ENCODE measurements at regions not wholly inside any gene's neighbourhood (a gene's known extent, or its start where the extent isn't known, plus 50 kb on each side); places are given as distances from the start of the nearest gene placed in this dataset.

GRCh38 chr10:117819304-117819703, 227.4 kb downstream of the RAB11FIP2 start:
- DNase-seq, result no peak
- CTCF ChIA-PET, result no interaction called here

DNA sequence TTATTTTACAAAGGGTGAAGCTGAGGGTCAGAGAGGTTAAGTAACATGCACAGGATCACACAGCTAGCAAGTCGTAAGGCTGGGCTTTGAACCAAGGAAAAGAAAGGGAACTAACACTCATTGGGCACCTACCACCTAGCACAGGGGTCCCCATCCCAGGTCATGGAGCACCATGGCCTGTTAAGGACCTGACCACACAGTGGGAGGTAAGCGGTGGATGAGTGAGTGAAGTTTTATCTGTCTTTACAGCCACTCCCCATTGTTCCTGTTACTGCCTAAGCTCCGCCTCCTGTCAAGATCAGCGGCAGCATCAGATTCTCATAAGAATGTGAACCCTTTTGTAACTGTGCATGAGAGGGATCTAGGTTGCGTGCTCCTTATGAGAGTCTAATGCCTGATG, 222.8 kb downstream of the RAB11FIP2 start:
- H3K4me1 ChIP-seq, result no peaks in the 10 kb centered on the region
- POLR2A ChIA-PET, result no interaction called here
- H3K36me3 ChIP-seq (ENCODE audit: control insufficient read depth, insufficient read depth, low read length), result no peaks in the 10 kb centered on the region
- no peak overlapping the region for H3K27ac Mint-ChIP-seq (ENCODE audit: unreplicated experiment)
- no peak overlapping the region for H3K4me3 Mint-ChIP-seq (ENCODE audit: unreplicated experiment)
- intact Hi-C loops (cut with micrococcal nuclease; ENCODE audit: unreplicated experiment), result no loop called here
- no peak for DNase-seq
- no peaks in the 10 kb centered on the region; the same call in 1 of the 2 replicates for H3K27me3 ChIP-seq (replicated peaks; ENCODE audit: control insufficient read depth, insufficient read depth, low read length)
- TF ChIP-seq CTCF (IDR thresholded peaks at IDR 0.05; ENCODE audit: insufficient read depth in 1 of 2, low read depth in 1 of 2, low read length in 1 of 2, severe bottlenecking in 1 of 2, unreplicated experiment in 1 of 2), result no peak
- H3K4me1 Mint-ChIP-seq (ENCODE audit: low read depth, unreplicated experiment), result no peaks in the 10 kb centered on the region
- H3K4me3 ChIP-seq (ENCODE audit: low read depth, low read length), result no peak overlapping the region
- H3K9me3 ChIP-seq, result no peaks in the 10 kb centered on the region
- peaks cover 8% of the 10 kb centered on the region for H3K27me3 Mint-ChIP-seq (ENCODE audit: insufficient read depth, unreplicated experiment)
- no peaks in the 10 kb centered on the region for H3K36me3 Mint-ChIP-seq (ENCODE audit: insufficient read depth, unreplicated experiment)
- CTCF ChIA-PET, result no interaction called here
- no peaks in the 10 kb centered on the region for H3K9me3 Mint-ChIP-seq (ENCODE audit: unreplicated experiment)
- BruUV-seq (replicated peaks), result no TSS peak

More at GRCh38 chr10:117819304-117819703, 227.4 kb downstream of the RAB11FIP2 start:
- TF ChIP-seq CTCF (IDR thresholded peaks at IDR 0.05; ENCODE audit: insufficient read depth in 1 of 2, low read depth in 1 of 2, low read length in 1 of 2, severe bottlenecking in 1 of 2, unreplicated experiment in 1 of 2), result no peak
- Histone ChIP-seq H3K4me1 (no peaks in the 10 kb centered on the region), H3K4me3 (ENCODE audit: low read depth, low read length) (no peak overlapping the region), H3K9me3 (no peaks in the 10 kb centered on the region), H3K36me3 (ENCODE audit: control insufficient read depth, insufficient read depth, low read length) (no peaks in the 10 kb centered on the region), H3K27me3 (replicated peaks; ENCODE audit: control insufficient read depth, insufficient read depth, low read length) (no peaks in the 10 kb centered on the region; the same call in 1 of the 2 replicates)
- Mint-ChIP-seq H3K36me3 (ENCODE audit: insufficient read depth, unreplicated experiment) (no peaks in the 10 kb centered on the region), H3K9me3 (ENCODE audit: unreplicated experiment) (no peaks in the 10 kb centered on the region), H3K27ac (ENCODE audit: unreplicated experiment) (no peak overlapping the region), H3K27me3 (ENCODE audit: insufficient read depth, unreplicated experiment) (peaks cover 13% of the 10 kb centered on the region), H3K4me3 (ENCODE audit: unreplicated experiment) (no peak overlapping the region), H3K4me1 (ENCODE audit: low read depth, unreplicated experiment) (no peaks in the 10 kb centered on the region)
- intact Hi-C loops (cut with micrococcal nuclease; ENCODE audit: unreplicated experiment), result no loop called here
- BruUV-seq (replicated peaks), result no TSS peak
- POLR2A ChIA-PET, result no interaction called here

- no peak for DNase-seq
- TF ChIP-seq CTCF (IDR thresholded peaks at IDR 0.05; ENCODE audit: insufficient read depth in 1 of 2, low read depth in 1 of 2, low read length in 1 of 2, severe bottlenecking in 1 of 2, unreplicated experiment in 1 of 2), result no peak
- intact Hi-C loops (cut with micrococcal nuclease; ENCODE audit: unreplicated experiment), result no loop called here
- ChIA-PET CTCF (no interaction called here), POLR2A (no interaction called here)
- H3K4me3 ChIP-seq (ENCODE audit: low read depth, low read length), result no peak overlapping the region
- H3K27ac Mint-ChIP-seq (ENCODE audit: unreplicated experiment), result no peak overlapping the region
- H3K4me3 Mint-ChIP-seq (ENCODE audit: unreplicated experiment), result no peak overlapping the region
- H3K27me3 Mint-ChIP-seq (ENCODE audit: insufficient read depth, unreplicated experiment), result peaks cover 2% of the 10 kb centered on the region
- no peaks in the 10 kb centered on the region for H3K36me3 Mint-ChIP-seq (ENCODE audit: insufficient read depth, unreplicated experiment)
- no TSS peak for BruUV-seq (replicated peaks)
- H3K27me3 ChIP-seq (replicated peaks; ENCODE audit: control insufficient read depth, insufficient read depth, low read length), result no peaks in the 10 kb centered on the region
- H3K36me3 ChIP-seq (ENCODE audit: control insufficient read depth, insufficient read depth, low read length), result no peaks in the 10 kb centered on the region
- H3K4me1 Mint-ChIP-seq (ENCODE audit: low read depth, unreplicated experiment), result no peaks in the 10 kb centered on the region
- H3K9me3 Mint-ChIP-seq (ENCODE audit: unreplicated experiment), result no peaks in the 10 kb centered on the region
- H3K4me1 ChIP-seq, result no peaks in the 10 kb centered on the region
- no peaks in the 10 kb centered on the region for H3K9me3 ChIP-seq
Measured at GRCh38 chr10:117830205-117830604, 216.5 kb downstream of the RAB11FIP2 start.

Data from Caco-2 (cell line).